ENCODE measurements at regions not wholly inside any gene's neighbourhood (a gene's known extent, or its start where the extent isn't known, plus 50 kb on each side); places are given as distances from the start of the nearest gene placed in this dataset.

DNA sequence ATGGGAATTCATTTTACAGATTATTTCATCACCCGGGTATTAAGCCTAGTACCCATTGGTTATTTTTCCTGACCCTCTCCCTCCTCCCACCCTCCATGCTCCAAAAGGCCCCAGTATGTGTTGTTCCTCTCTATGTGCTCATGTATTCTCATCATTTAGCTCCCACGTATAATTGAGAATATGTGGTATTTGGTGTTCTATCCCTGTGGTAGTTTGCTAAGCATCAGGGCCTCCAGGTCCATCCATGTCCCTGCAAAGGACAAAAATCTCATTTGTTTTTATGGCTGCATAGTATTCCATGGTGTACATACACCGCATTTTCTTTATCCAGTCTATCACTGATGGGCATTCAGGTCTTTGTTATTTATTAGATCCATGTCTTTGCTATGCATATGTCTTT lies 894.1 kb upstream of the MIR17HG start:
- no peak overlapping the region for H3K9ac ChIP-seq (ENCODE audit: low read length)
- H2AFZ ChIP-seq (ENCODE audit: low read depth, low read length, poor library complexity, severe bottlenecking), result no peak overlapping the region
- RAD21 ChIA-PET (ENCODE audit: low non-redundant PET in 1 of 2, low total read pairs in 2 of 2, uncharacterized antibody in 2 of 2, unreplicated experiment in 2 of 2), result no interaction called here
- H3K4me3 ChIP-seq (replicated peaks in 1 of 2; ENCODE audit: low read depth in 1 of 2, low read length in 2 of 2), result no peak overlapping the region
- H3K27me3 ChIP-seq (ENCODE audit: insufficient read depth, low read length), result no peaks in the 10 kb centered on the region
- CTCF ChIA-PET, result no interaction called here
- DNase-seq (ENCODE audit: low read depth, low spot score), result no peak
- H3K4me1 ChIP-seq (ENCODE audit: control insufficient read depth in 1 of 2, insufficient read depth in 2 of 2, low read length in 2 of 2), result peaks cover 0 to 3% of the 10 kb centered on the region in 2 experiments; a peak in 1 of 4 replicates
- intact Hi-C loops (cut with micrococcal nuclease), result no loop called here
- no peaks in the 10 kb centered on the region; a peak in 1 of 4 replicates for H3K36me3 ChIP-seq (ENCODE audit: control insufficient read depth in 1 of 2, insufficient read depth in 2 of 2, low read length in 2 of 2)
- H4K20me1 ChIP-seq (ENCODE audit: insufficient read depth), result no peaks in the 10 kb centered on the region
- H3K9me3 ChIP-seq (ENCODE audit: control insufficient read depth in 1 of 2, insufficient read depth in 1 of 2, low read depth in 1 of 2, low read length in 2 of 2), result peaks cover 0 to 6% of the 10 kb centered on the region in 2 experiments; a peak in 1 of 4 replicates
- no peaks in the 10 kb centered on the region for H3K9me2 ChIP-seq (ENCODE audit: insufficient read depth)
- H3K79me2 ChIP-seq (ENCODE audit: insufficient read depth, low read length), result no peaks in the 10 kb centered on the region
- ATAC-seq, result no peak
- no peak overlapping the region for H3K4me2 ChIP-seq (ENCODE audit: low read length)
- H3K27ac ChIP-seq (ENCODE audit: low read depth, low read length), result no peak overlapping the region
- no TSS peak for BruUV-seq (replicated peaks)
- TF ChIP-seq ZFX (IDR thresholded peaks at IDR 0.05) (no peak), EZH2 (IDR thresholded peaks at IDR 0.05) (no peak), TCF7L2 (IDR thresholded peaks at IDR 0.05; ENCODE audit: borderline replicate concordance, extremely low read depth, insufficient read depth, insufficient read length) (no peak), ZNF274 (IDR thresholded peaks at IDR 0.05; ENCODE audit: low read depth, low read length) (no peak), CBX3 (IDR thresholded peaks at IDR 0.05; ENCODE audit: low read depth) (no peak), EZH2phosphoT487 (IDR thresholded peaks at IDR 0.05; ENCODE audit: borderline replicate concordance) (no peak), RAD21 (IDR thresholded peaks at IDR 0.05; ENCODE audit: low read depth) (no peak), EGR1 (IDR thresholded peaks at IDR 0.05; ENCODE audit: low read depth) (no peak), FOSL1 (IDR thresholded peaks at IDR 0.05; ENCODE audit: low read depth) (no peak), POLR2AphosphoS5 (IDR thresholded peaks at IDR 0.05; ENCODE audit: low read depth, low read length) (no peak), SIN3A (IDR thresholded peaks at IDR 0.05; ENCODE audit: low read depth) (no peak), CEBPB (IDR thresholded peaks at IDR 0.05; ENCODE audit: low read depth) (no peak), POLR2A (IDR thresholded peaks at IDR 0.05; ENCODE audit: borderline replicate concordance, extremely low read depth, insufficient read depth, insufficient read length) (no peak)
- TF ChIP-seq, protein P1, sequence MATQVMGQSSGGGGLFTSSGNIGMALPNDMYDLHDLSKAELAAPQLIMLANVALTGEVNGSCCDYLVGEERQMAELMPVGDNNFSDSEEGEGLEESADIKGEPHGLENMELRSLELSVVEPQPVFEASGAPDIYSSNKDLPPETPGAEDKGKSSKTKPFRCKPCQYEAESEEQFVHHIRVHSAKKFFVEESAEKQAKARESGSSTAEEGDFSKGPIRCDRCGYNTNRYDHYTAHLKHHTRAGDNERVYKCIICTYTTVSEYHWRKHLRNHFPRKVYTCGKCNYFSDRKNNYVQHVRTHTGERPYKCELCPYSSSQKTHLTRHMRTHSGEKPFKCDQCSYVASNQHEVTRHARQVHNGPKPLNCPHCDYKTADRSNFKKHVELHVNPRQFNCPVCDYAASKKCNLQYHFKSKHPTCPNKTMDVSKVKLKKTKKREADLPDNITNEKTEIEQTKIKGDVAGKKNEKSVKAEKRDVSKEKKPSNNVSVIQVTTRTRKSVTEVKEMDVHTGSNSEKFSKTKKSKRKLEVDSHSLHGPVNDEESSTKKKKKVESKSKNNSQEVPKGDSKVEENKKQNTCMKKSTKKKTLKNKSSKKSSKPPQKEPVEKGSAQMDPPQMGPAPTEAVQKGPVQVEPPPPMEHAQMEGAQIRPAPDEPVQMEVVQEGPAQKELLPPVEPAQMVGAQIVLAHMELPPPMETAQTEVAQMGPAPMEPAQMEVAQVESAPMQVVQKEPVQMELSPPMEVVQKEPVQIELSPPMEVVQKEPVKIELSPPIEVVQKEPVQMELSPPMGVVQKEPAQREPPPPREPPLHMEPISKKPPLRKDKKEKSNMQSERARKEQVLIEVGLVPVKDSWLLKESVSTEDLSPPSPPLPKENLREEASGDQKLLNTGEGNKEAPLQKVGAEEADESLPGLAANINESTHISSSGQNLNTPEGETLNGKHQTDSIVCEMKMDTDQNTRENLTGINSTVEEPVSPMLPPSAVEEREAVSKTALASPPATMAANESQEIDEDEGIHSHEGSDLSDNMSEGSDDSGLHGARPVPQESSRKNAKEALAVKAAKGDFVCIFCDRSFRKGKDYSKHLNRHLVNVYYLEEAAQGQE (IDR thresholded peaks at IDR 0.05; ENCODE audit: low read depth), result no peak
- TF ChIP-seq, protein P2, sequence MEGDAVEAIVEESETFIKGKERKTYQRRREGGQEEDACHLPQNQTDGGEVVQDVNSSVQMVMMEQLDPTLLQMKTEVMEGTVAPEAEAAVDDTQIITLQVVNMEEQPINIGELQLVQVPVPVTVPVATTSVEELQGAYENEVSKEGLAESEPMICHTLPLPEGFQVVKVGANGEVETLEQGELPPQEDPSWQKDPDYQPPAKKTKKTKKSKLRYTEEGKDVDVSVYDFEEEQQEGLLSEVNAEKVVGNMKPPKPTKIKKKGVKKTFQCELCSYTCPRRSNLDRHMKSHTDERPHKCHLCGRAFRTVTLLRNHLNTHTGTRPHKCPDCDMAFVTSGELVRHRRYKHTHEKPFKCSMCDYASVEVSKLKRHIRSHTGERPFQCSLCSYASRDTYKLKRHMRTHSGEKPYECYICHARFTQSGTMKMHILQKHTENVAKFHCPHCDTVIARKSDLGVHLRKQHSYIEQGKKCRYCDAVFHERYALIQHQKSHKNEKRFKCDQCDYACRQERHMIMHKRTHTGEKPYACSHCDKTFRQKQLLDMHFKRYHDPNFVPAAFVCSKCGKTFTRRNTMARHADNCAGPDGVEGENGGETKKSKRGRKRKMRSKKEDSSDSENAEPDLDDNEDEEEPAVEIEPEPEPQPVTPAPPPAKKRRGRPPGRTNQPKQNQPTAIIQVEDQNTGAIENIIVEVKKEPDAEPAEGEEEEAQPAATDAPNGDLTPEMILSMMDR (IDR thresholded peaks at IDR 0.05 in 2 of 3, conservative IDR thresholded peaks at IDR 0.05 in 1 of 3; ENCODE audit: borderline replicate concordance in 1 of 3, insufficient read depth in 1 of 3, low read depth in 2 of 3, low read length in 2 of 3), result no peak
- TF ChIP-seq, protein P3, sequence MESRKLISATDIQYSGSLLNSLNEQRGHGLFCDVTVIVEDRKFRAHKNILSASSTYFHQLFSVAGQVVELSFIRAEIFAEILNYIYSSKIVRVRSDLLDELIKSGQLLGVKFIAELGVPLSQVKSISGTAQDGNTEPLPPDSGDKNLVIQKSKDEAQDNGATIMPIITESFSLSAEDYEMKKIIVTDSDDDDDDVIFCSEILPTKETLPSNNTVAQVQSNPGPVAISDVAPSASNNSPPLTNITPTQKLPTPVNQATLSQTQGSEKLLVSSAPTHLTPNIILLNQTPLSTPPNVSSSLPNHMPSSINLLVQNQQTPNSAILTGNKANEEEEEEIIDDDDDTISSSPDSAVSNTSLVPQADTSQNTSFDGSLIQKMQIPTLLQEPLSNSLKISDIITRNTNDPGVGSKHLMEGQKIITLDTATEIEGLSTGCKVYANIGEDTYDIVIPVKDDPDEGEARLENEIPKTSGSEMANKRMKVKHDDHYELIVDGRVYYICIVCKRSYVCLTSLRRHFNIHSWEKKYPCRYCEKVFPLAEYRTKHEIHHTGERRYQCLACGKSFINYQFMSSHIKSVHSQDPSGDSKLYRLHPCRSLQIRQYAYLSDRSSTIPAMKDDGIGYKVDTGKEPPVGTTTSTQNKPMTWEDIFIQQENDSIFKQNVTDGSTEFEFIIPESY (IDR thresholded peaks at IDR 0.05; ENCODE audit: extremely low read depth, insufficient replicate concordance, low read length), result no peak
- POLR2A ChIA-PET, result no interaction called here

Data from HCT116 (cell line).